Stimulated activated CD4-positive, alpha-beta T cell treated with anti-CD3 and anti-CD28 coated beads, TNF-alpha, amount 100 ng/mL, for 4 hours (primary cell): ENCODE measurements at regions not wholly inside any gene's neighbourhood (a gene's known extent, or its start where the extent isn't known, plus 50 kb on each side); places are given as distances from the start of the nearest gene placed in this dataset.
"Not testable (repeated sequence)": the region's sequence is repeated elsewhere in the genome, so short reads cannot be mapped to it uniquely, and the experiment has no call there.

Experiments
- DNase-seq, 3 experiments: peaks; one replicate each; pipeline ENCODE4 v3.0.0-alpha.2; 2020; ENCODE audit warnings: low read depth in 3 of 3

- DNase-seq = no peak
Observed at GRCh38 chr15:63434576-63435186, 53.0 kb upstream of the CA12 start.

DNA sequence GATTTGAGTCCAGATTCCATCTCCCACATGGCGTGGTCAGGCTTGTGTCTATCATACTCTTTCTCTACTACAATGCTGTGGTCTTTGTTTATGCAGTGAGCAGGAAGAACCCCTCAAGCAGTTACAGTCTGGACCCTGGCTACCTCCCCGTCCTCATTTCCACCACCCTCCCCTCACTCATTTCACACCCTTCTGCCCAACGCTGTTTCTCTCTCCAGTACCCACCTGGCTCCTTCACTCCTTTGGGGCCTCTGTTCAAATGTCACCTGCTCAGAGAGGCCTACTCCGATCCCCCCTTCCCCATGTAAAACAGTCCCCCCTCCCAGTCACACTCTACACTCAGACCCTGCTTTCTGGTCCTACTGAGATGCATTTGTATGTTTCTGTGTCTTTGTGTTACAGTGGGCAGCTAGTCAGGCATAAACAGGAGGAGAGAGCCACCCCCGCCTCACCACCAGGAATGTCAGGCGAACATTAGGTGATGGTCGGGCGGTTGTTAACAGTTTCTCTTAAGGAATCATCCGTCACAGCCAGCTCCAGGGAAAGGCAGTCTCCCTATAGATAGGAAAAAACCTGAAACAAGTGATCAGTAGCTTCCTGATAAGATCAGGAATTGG is 53.7 kb upstream of the CA12 start:
- DNase-seq = no peak

GRCh38 chr15:63436341-63436740 is 54.7 kb upstream of the CA12 start:
- no peak for DNase-seq

DNA sequence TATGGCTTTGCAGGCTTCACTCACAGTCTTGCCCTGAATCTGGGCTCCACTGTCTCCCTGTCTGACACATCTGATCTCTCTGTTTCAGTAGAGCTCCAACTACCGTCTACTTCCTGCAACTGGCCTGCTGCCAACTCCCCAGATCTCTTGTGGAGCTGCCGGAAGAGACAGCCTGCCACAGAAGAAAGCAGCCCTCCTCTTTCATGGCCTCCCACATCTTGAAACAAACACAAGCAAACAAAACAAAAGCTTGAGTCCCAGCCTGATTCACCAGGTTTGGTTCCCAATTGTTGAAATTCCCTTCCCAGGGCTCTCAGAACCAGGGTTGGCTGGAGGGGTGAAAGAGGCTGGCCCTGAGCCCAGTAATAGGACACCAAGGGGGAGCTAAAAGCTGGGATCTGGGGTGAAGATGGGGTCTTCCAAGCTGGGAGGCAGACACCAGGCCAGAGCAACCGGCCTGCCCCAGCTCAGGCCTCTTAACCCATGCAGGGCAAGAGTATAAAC is 55.3 kb upstream of the CA12 start:
- peak; percentile 39 to 44 (median 40) for DNase-seq

GRCh38 chr15:63439536-63440264 is 58.1 kb upstream of the CA12 start:
- DNase-seq = no peak

- no peak for DNase-seq
Observed at GRCh38 chr15:63440265-63440648, 58.6 kb upstream of the CA12 start.

GRCh38 chr15:63440756-63441155 is 59.1 kb upstream of the CA12 start:
- no peak for DNase-seq

GRCh38 chr15:63441266-63441665 is 59.6 kb upstream of the CA12 start:
- no peak for DNase-seq

DNA sequence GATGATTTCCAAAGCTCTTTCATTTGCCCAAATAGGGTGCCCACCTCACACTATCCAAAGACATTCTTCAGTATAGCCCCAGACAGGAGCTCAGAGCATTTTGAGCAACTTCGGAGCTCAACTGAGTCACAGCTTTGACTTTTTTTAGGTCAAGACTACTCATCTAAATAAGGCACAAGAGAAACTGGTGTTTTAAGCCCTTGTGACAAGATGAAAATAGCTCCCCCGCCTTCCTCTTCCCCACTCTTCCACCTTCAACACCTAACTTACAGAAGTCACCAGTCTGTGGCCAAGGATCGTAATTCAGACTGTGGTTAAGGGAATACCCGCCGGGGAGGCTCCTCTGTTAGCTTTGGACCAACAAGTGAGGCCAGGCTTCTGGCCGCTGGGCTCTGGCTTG is 60.4 kb upstream of the CA12 start:
- no peak for DNase-seq

- no peak for DNase-seq
Observed at GRCh38 chr15:63444611-63445010, 59.8 kb upstream of the USP3 start.

DNA sequence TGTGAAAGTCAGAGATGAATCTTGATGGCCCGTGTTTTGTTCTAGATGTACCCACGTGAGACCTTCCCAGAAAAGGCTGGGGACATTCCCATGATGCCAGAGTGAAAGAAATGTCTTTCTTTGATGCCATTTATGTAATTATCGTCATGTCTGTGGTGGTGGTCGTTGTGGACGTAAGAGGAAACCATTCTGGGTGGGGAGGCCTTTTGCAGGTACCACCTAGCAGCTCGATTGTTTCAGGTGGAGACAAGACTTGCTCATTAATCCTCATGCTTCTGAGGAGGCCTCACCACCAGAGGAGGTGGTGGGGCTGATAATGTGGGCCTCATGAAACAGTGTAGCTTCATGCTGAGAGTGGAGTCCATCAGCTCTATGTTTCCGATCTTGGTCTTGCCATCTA is 58.1 kb upstream of the USP3 start:
- DNase-seq = no peak

DNA sequence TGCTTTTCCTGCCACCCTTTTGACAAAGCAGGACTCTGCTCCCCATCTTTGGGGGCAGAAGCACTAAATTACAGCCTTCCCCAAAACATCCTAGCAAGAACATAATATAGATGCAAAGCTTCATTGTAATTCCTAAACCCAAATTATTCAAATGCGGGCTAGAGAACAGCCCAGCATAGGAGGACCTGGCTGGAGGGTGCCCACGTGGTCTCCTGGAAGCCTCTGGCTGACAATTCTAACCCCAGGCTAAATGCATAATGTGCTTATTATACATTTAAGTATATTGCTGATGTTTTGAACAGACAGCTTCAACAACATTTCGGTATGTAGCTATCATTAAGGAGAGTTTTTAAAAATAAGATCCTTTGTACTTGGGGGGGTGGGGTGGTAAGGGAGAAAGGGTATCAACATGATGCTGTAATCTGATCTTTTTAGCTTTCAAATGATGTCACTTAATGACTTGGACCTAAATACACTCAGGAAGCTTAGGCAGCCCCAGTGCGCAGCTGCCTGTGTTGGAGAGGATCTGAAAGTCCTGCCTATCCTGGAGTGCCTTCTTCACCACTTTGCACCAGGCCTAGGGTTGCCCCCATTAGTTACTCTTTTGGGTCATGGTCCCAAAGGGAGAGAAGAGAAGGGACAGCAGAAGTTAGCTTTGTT is 57.2 kb upstream of the USP3 start:
- no peak for DNase-seq

GRCh38 chr15:63448266-63448665 is 56.1 kb upstream of the USP3 start:
- DNase-seq = no peak

- not testable (repeated sequence) for DNase-seq
Observed at GRCh38 chr15:63448872-63449555, 55.4 kb upstream of the USP3 start.

- DNase-seq = no peak
Observed at GRCh38 chr15:63449731-63450130, 54.7 kb upstream of the USP3 start.

DNA sequence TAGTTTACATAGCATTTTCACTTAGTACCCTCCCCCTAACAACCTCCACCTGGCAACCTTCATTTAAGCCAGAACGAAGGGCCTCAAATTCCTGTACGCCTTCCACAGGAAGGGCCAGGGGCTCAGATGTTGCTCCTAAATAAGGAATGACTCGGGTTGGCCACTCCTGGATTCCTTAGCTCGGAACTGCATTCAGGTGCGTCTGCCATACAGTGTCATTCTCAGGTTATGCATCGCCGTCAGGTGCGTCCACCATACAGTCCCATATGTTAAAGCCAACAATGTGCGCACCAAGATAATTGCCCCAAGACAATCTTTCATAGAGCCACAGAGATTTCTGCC is 53.5 kb upstream of the USP3 start:
- DNase-seq = no peak

- no peak for DNase-seq
Observed at GRCh38 chr15:63451671-63452315, 52.6 kb upstream of the USP3 start.

- DNase-seq = no peak
Observed at GRCh38 chr15:63452552-63453136, 51.7 kb upstream of the USP3 start.

DNA sequence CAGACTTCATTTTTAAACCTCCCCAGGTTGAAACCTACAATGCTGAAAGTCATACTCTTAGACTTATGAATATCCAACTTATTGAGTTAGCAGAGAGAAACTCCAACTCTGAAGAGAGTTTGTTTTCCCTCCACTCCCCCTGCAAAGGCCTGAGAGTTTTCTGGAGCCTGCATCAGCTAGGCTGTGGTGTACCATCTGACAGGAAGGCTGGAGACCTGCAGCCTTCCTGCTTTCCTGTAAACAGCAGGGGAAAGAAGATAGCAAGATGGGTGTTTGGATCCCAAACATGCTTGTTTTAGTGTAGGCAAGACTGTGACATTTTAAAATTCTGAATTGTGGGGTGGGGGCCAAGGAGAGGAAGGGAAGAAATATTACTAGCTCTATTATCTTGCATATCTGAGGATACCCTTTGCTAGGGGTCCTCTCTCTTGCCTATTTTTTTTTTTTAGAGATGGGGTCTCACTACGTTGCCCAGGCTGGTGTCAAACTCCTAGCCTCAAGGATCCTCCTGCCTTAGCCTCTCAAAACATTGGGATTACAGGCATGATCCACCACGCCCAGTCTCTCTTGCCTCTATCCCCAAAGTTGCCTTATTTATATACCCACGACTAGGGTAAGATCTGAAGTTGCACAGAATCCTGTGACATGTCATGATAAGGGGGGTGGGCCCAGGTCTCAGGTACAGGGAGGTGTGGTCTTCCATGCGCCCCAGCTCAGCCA is 51.0 kb upstream of the USP3 start:
- no peak for DNase-seq

DNA sequence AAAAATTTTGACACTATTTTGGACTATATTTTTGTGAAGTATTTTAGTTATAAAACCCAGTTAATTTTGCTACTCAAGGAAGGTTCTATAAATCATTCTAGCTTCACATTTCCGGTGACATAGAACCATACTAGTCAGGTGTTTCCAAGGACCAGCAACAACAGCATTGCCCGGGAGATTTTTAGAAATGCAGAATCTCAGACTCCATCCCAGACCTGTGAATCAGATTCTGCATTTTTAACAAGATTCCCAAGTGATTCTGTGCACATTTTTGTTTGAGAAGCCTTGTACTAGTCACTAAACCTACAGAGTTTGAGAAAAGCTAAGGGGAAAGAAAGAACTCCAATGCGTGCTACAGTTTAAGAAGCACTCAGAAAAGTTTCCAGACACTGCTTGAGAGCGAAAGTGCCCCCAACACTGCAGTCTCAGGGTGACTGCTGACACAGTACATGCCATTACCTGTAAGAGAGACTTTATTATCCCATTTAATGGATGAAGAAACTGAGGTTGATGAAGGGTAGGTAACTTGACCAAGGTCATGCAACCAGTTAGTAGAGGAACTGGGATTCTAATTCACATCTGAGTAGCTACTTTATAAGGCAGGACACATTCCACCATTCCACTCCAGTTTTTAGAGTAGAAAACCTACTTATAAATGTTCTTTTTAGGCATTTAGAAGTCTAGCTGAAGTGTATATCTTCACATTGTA is 49.7 kb upstream of the USP3 start:
- DNase-seq = no peak
